HCT116 (cell line): ENCODE measurements at regions not wholly inside any gene's neighbourhood (a gene's known extent, or its start where the extent isn't known, plus 50 kb on each side); places are given as distances from the start of the nearest gene placed in this dataset.

ENCODE experiments used
- ATAC-seq: fragments of 200-7000 bp; cut with Tn5 transposase; 2 replicates; pipeline ENCODE4 v1.9.1; 2020; ENCODE audit warnings: mild to moderate bottlenecking, moderate library complexity
- BruUV-seq: library from RNA; stranded (reverse); fragments of 400-500 nt; replicated peaks from 2 replicates; lab custom pipeline; 2021; lab: Mats Ljungman, UMichigan
- CTCF ChIA-PET: fragments of 300-600 bp; sonication (Branson Sonifier 250); formaldehyde crosslinking; loops from one replicate; lab custom pipeline; 2021; ENCODE audit warnings: antibody characterized with exemption; lab: Charles Lee
- POLR2A ChIA-PET: fragments of 300-600, 350-600 bp; sonication (Branson Sonifier 250); formaldehyde crosslinking; loops from one replicate; lab custom pipeline; 2021; ENCODE audit warnings: antibody characterized with exemption; lab: Charles Lee
- RAD21 ChIA-PET, 2 experiments: fragments of 300-600 bp; sonication (Branson Sonifier 250); formaldehyde crosslinking; loops; one replicate each; lab custom pipeline; 2023; ENCODE audit warnings: low total read pairs in 2 of 2; ENCODE audit not compliant: uncharacterized antibody in 2 of 2, unreplicated experiment in 2 of 2, low non-redundant PET in 1 of 2; lab: Charles Lee
- DNase-seq: peaks from one replicate; pipeline ENCODE4 v3.0.0-alpha.2; 2010; ENCODE audit warnings: low read depth, low spot score
- H2AFZ ChIP-seq: fragments of 200-600 bp; shearing (Covaris generic), sonication (generic); 2 replicates; pipeline ENCODE4 v1.6.1; 2017; ENCODE audit warnings: low read depth, mixed run types, mixed read lengths, antibody characterized with exemption, low read length; ENCODE audit not compliant: poor library complexity, severe bottlenecking
- H3K27ac ChIP-seq: 2 replicates; pipeline ENCODE4 v1.5.1; 2012; ENCODE audit warnings: low read depth, low read length
- H3K27me3 ChIP-seq: fragments of 200-600 bp; sonication (generic); 2 replicates; pipeline ENCODE4 v1.6.1; 2016; ENCODE audit warnings: mixed run types, low read length, mixed read lengths; ENCODE audit not compliant: insufficient read depth
- H3K36me3 ChIP-seq, 2 experiments: fragments of 200-500 bp in 1 of 2; fragments of 200-600 bp in 1 of 2; sonication (Bioruptor generic) in 1 of 2; sonication (generic) in 1 of 2; 2 replicates each; pipeline versions ENCODE4 v1.5.1 to v1.6.1; 2014 to 2016; ENCODE audit warnings: low read length in 2 of 2, inconsistent platforms in 1 of 2, mixed read lengths in 1 of 2, mixed run types in 1 of 2; ENCODE audit not compliant: insufficient read depth in 2 of 2, control insufficient read depth in 1 of 2
- H3K4me1 ChIP-seq, 2 experiments: fragments of 200-600 bp in 1 of 2; sonication (generic) in 1 of 2; 2 replicates each; pipeline versions ENCODE4 v1.5.1 to v1.6.1; 2012 to 2017; ENCODE audit warnings: low read length in 2 of 2, inconsistent platforms in 1 of 2, mild to moderate bottlenecking in 1 of 2, mixed read lengths in 1 of 2, mixed run types in 1 of 2, moderate library complexity in 1 of 2; ENCODE audit not compliant: insufficient read depth in 2 of 2, control insufficient read depth in 1 of 2
- H3K4me2 ChIP-seq: fragments of 200-600 bp; sonication (generic); 2 replicates; pipeline ENCODE4 v1.6.1; 2017; ENCODE audit warnings: mixed run types, low read length, mixed read lengths
- H3K4me3 ChIP-seq, 2 experiments: fragments of 200-600 bp in 1 of 2; sonication (generic) in 1 of 2; replicated peaks in 1 of 2; 2 replicates each; pipeline ENCODE4 v1.5.1; 2011 to 2016; ENCODE audit warnings: low read length in 2 of 2, control low read depth in 1 of 2, low read depth in 1 of 2, mild to moderate bottlenecking in 1 of 2, mixed read lengths in 1 of 2, mixed run types in 1 of 2
- H3K79me2 ChIP-seq: fragments of 200-600 bp; sonication (generic); 2 replicates; pipeline ENCODE4 v1.6.1; 2017; ENCODE audit warnings: mild to moderate bottlenecking, mixed run types, low read length, moderate library complexity, mixed read lengths; ENCODE audit not compliant: insufficient read depth
- H3K9ac ChIP-seq: fragments of 200-600 bp; sonication (generic); 2 replicates; pipeline ENCODE4 v1.6.1; 2016; ENCODE audit warnings: low read length, mixed read lengths
- H3K9me2 ChIP-seq: fragments of 200-600 bp; sonication (generic), shearing (Covaris generic); 2 replicates; pipeline ENCODE4 v1.6.1; 2017; ENCODE audit warnings: mixed run types, mild to moderate bottlenecking, moderate library complexity; ENCODE audit not compliant: insufficient read depth
- H3K9me3 ChIP-seq, 2 experiments: fragments of 200-500 bp in 1 of 2; fragments of 200-600 bp in 1 of 2; sonication (Bioruptor generic) in 1 of 2; sonication (generic) in 1 of 2; 2 replicates each; pipeline ENCODE4 v1.6.1; 2014 to 2017; ENCODE audit warnings: low read length in 2 of 2, mixed read lengths in 2 of 2, inconsistent platforms in 1 of 2, low read depth in 1 of 2, mild to moderate bottlenecking in 1 of 2, mixed run types in 1 of 2, moderate library complexity in 1 of 2; ENCODE audit not compliant: control insufficient read depth in 1 of 2, insufficient read depth in 1 of 2
- H4K20me1 ChIP-seq: fragments of 200-600 bp; sonication (generic), shearing (Covaris generic); 2 replicates; pipeline ENCODE4 v1.6.1; 2017; ENCODE audit warnings: mixed run types, mild to moderate bottlenecking, moderate library complexity; ENCODE audit not compliant: insufficient read depth
- ATF3 ChIP-seq: IDR thresholded peaks from 2 replicates; pipeline ENCODE4 v1.6.1; 2012
- CBX3 ChIP-seq: IDR thresholded peaks from 2 replicates; pipeline ENCODE4 v1.6.1; 2012; ENCODE audit warnings: low read depth
- CEBPB ChIP-seq: IDR thresholded peaks from 2 replicates; pipeline ENCODE4 v1.6.1; 2012; ENCODE audit warnings: low read depth
- ELF1 ChIP-seq: IDR thresholded peaks from 2 replicates; pipeline ENCODE4 v1.6.1; 2012; ENCODE audit warnings: low read depth, borderline replicate concordance
- EZH2 ChIP-seq: fragments of 200-600 bp; sonication (generic); IDR thresholded peaks from 2 replicates; pipeline ENCODE4 v1.6.1; 2017; ENCODE audit warnings: antibody characterized with exemption, mixed run types
- EZH2phosphoT487 ChIP-seq: fragments of 200-600 bp; IDR thresholded peaks from 2 replicates; pipeline ENCODE4 v1.6.1; 2018; ENCODE audit warnings: antibody characterized with exemption, borderline replicate concordance
- FOSL1 ChIP-seq: IDR thresholded peaks from 2 replicates; pipeline ENCODE4 v1.6.1; 2012; ENCODE audit warnings: low read depth
- POLR2AphosphoS5 ChIP-seq: IDR thresholded peaks from 2 replicates; pipeline ENCODE4 v1.6.1; 2011; ENCODE audit warnings: mild to moderate bottlenecking, low read depth, low read length, moderate library complexity
- SIN3A ChIP-seq: IDR thresholded peaks from 2 replicates; pipeline ENCODE4 v1.6.1; 2012; ENCODE audit warnings: low read depth
- SP1 ChIP-seq: IDR thresholded peaks from 2 replicates; pipeline ENCODE4 v1.6.1; 2012; ENCODE audit warnings: low read depth
- SRF ChIP-seq: IDR thresholded peaks from 2 replicates; pipeline ENCODE4 v1.6.1; 2012; ENCODE audit warnings: low read depth
- TCF7L2 ChIP-seq: IDR thresholded peaks from 2 replicates; pipeline ENCODE4 v1.7.0; 2011; ENCODE audit warnings: borderline replicate concordance, inconsistent platforms; ENCODE audit not compliant: insufficient read depth, insufficient read length; ENCODE audit errors: extremely low read depth
- YY1 ChIP-seq: IDR thresholded peaks from 2 replicates; pipeline ENCODE4 v1.6.1; 2011; ENCODE audit warnings: low read length, low read depth, moderate library complexity, mild to moderate bottlenecking; ENCODE audit not compliant: insufficient replicate concordance; ENCODE audit errors: extremely low read depth
- ZFX ChIP-seq: fragments of 450-650 bp; IDR thresholded peaks from 2 replicates; pipeline ENCODE4 v1.6.1; 2017
- ZNF274 ChIP-seq: fragments of 200-500 bp; sonication (Bioruptor generic); IDR thresholded peaks from 2 replicates; pipeline ENCODE4 v1.6.1; 2014; ENCODE audit warnings: mild to moderate bottlenecking, low read depth, low read length, inconsistent platforms
- intact Hi-C: fragments of 100-400 bp; cut with micrococcal nuclease; formaldehyde crosslinking; loops from 2 replicates; pipeline ENCODE4 v1.10.0; 2022

GRCh38 chr1:191327868-191328267, 830.4 kb upstream of the RGS18 start:
- no TSS peak for BruUV-seq
- Histone ChIP-seq H3K79me2 (no peaks in the 10 kb centered on the region), H3K27me3 (no peaks in the 10 kb centered on the region), H3K36me3 (no peaks in the 10 kb centered on the region), H3K9me2 (no peaks in the 10 kb centered on the region), H3K9ac (no peak overlapping the region), H3K27ac (no peak overlapping the region), H3K4me1 (no peaks in the 10 kb centered on the region), H2AFZ (no peak overlapping the region), H4K20me1 (no peaks in the 10 kb centered on the region), H3K9me3 (no peaks in the 10 kb centered on the region), H3K4me2 (no peak overlapping the region), H3K4me3 (no peak overlapping the region)
- ChIA-PET CTCF (no interaction called here), RAD21 (no interaction called here), POLR2A (no interaction called here)
- no peak for TF ChIP-seq ZNF274
- DNase-seq (no peak), ATAC-seq (no peak)
- intact Hi-C loops: no loop called here

DNA sequence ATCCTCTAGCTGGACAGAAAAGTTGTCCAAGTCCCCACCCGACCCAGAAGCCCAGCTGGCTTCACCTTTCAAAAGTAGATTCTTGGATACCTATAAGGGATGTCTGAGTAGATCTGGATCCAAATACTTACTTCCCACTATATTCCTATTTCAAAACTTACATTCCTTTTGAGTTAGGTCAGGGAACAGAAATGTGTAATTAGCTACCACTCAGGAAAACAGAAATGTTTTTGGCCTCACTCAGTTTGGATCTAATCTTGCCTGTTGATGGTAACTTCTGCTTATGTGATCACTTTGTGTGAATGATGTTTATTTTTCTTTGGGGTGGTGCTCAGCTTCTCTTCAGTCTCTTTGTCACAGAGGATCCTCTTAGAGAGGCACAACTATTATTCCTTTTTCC, 814.4 kb upstream of the RGS18 start:
- H3K27ac ChIP-seq: no peak overlapping the region
- no peak for TF ChIP-seq ELF1
- TF ChIP-seq ATF3: no peak
- no peaks in the 10 kb centered on the region for H3K79me2 ChIP-seq
- no peaks in the 10 kb centered on the region for H3K9me3 ChIP-seq
- DNase-seq: no peak
- H3K9me2 ChIP-seq: no peaks in the 10 kb centered on the region
- intact Hi-C loops: no loop called here
- POLR2A ChIA-PET: no interaction called here
- RAD21 ChIA-PET: no interaction called here
- no peaks in the 10 kb centered on the region for H3K4me1 ChIP-seq
- ATAC-seq: no peak
- H3K36me3 ChIP-seq: no peaks in the 10 kb centered on the region
- CTCF ChIA-PET: no interaction called here
- H3K4me3 ChIP-seq: no peak overlapping the region
- H2AFZ ChIP-seq: no peak overlapping the region
- BruUV-seq: no TSS peak
- H3K9ac ChIP-seq: no peak overlapping the region
- no peaks in the 10 kb centered on the region for H4K20me1 ChIP-seq
- no peak overlapping the region for H3K4me2 ChIP-seq
- no peaks in the 10 kb centered on the region for H3K27me3 ChIP-seq

GRCh38 chr1:191346381-191346780, 811.9 kb upstream of the RGS18 start:
- TF ChIP-seq TCF7L2: no peak
- TF ChIP-seq SP1: no peak
- TF ChIP-seq CEBPB: no peak
- TF ChIP-seq SRF: no peak
- TF ChIP-seq YY1: no peak
- TF ChIP-seq ZFX: no peak
- no peak for TF ChIP-seq ELF1
- no peak for TF ChIP-seq EZH2phosphoT487
- TF ChIP-seq ZNF274: no peak
- TF ChIP-seq POLR2AphosphoS5: no peak
- no peak for TF ChIP-seq CBX3
- TF ChIP-seq FOSL1: no peak
- no peak for TF ChIP-seq SIN3A
- TF ChIP-seq EZH2: no peak
- intact Hi-C loops: no loop called here
- Histone ChIP-seq H4K20me1 (no peaks in the 10 kb centered on the region), H3K4me2 (no peak overlapping the region), H3K9me2 (no peaks in the 10 kb centered on the region), H3K4me3 (no peak overlapping the region), H3K36me3 (no peaks in the 10 kb centered on the region), H3K79me2 (no peaks in the 10 kb centered on the region), H3K27me3 (no peaks in the 10 kb centered on the region), H3K9ac (no peak overlapping the region), H3K9me3 (no peaks in the 10 kb centered on the region), H2AFZ (no peak overlapping the region), H3K27ac (no peak overlapping the region), H3K4me1 (no peaks in the 10 kb centered on the region)
- BruUV-seq: no TSS peak
- POLR2A ChIA-PET: no interaction called here
- CTCF ChIA-PET: no interaction called here
- DNase-seq (no peak), ATAC-seq (no peak)
- RAD21 ChIA-PET: no interaction called here
